ENCODE measurements at regions not wholly inside any gene's neighbourhood (a gene's known extent, or its start where the extent isn't known, plus 50 kb on each side); places are given as distances from the start of the nearest gene placed in this dataset.
"Not testable (repeated sequence)": the region's sequence is repeated elsewhere in the genome, so short reads cannot be mapped to it uniquely, and the experiment has no call there.

DNA sequence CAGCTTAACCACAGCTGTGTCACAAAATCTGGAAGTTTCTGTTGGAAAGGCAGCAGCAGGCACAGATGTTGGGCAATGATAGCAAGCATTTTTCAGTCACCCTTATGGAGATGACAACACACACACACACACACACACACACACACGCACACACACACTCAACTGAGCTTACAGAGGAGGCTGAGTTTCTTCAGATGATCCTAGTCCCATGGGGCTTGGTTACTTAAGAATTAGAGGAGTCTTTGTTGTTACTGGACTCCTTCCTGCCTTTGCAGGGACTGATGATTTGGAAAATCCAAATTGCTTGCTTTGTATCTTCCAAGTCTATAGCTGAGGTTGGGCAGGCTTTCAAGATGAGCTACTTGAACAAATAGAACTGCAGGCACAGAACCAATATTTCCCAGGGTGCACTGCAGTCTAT, 740.1 kb upstream of the PITX2 start:
- Histone ChIP-seq H3K9me1 (replicated peaks; ENCODE audit: control insufficient read depth, extremely low read depth, insufficient read depth, low read length) (no peaks in the 10 kb centered on the region), H3K4me1 (ENCODE audit: control insufficient read depth, extremely low read depth, insufficient read depth, low read length) (no peaks in the 10 kb centered on the region), H3K27ac (ENCODE audit: insufficient read depth, low read depth, low read length) (no peak overlapping the region), H3K9me3 (replicated peaks; ENCODE audit: control insufficient read depth, insufficient read depth, low read length) (no peaks in the 10 kb centered on the region), H3K9ac (replicated peaks; ENCODE audit: extremely low read depth, insufficient read depth, low read length) (no peak overlapping the region), H3K36me3 (ENCODE audit: control insufficient read depth in 2 of 2, extremely low read depth in 1 of 2, insufficient read depth in 2 of 2, low read length in 2 of 2) (no peaks in the 10 kb centered on the region), H4K20me1 (replicated peaks; ENCODE audit: control insufficient read depth, extremely low read depth, insufficient read depth, low read length) (no peaks in the 10 kb centered on the region), H3K4me2 (ENCODE audit: insufficient read depth, low read length) (no peak overlapping the region), H3K79me2 (ENCODE audit: control insufficient read depth, insufficient read depth, low read length) (no peaks in the 10 kb centered on the region), H3K27me3 (ENCODE audit: control insufficient read depth in 2 of 2, insufficient read depth in 2 of 2, low read length in 2 of 2) (no peaks in the 10 kb centered on the region), H2AFZ (ENCODE audit: low read depth, low read length) (no peak overlapping the region), H3K4me3 (replicated peaks in 1 of 3; ENCODE audit: insufficient read depth in 1 of 3, low read depth in 1 of 3, low read length in 3 of 3) (no peak overlapping the region)
- intact Hi-C loops (cut with micrococcal nuclease) = loop anchor here (1.0 kb wide), 1 partner anchor 14 kb away; no protein-coding TSS in a partner anchor
- ChIA-PET POLR2A (no interaction called here), CTCF (interaction anchor here (0.6 kb wide), 1 partner anchor 1900 kb away, joined by 3 read pairs; no protein-coding TSS in a partner anchor)
- no peak for TF ChIP-seq EZH2 (IDR thresholded peaks at IDR 0.05; ENCODE audit: borderline replicate concordance, low read depth, low read length, severe bottlenecking)
- no peak for TF ChIP-seq JUN (IDR thresholded peaks at IDR 0.05; ENCODE audit: borderline replicate concordance, insufficient read depth, insufficient read length, low read depth)
- no peak for TF ChIP-seq GATA2 (IDR thresholded peaks at IDR 0.05; ENCODE audit: insufficient read depth, insufficient read length, low read depth, low read length)
- no peak for TF ChIP-seq MYC (IDR thresholded peaks at IDR 0.05; ENCODE audit: low read depth, low read length)
- TF ChIP-seq POLR2A (IDR thresholded peaks at IDR 0.05; ENCODE audit: low read depth, low read length) = no peak
- TF ChIP-seq, protein P1, sequence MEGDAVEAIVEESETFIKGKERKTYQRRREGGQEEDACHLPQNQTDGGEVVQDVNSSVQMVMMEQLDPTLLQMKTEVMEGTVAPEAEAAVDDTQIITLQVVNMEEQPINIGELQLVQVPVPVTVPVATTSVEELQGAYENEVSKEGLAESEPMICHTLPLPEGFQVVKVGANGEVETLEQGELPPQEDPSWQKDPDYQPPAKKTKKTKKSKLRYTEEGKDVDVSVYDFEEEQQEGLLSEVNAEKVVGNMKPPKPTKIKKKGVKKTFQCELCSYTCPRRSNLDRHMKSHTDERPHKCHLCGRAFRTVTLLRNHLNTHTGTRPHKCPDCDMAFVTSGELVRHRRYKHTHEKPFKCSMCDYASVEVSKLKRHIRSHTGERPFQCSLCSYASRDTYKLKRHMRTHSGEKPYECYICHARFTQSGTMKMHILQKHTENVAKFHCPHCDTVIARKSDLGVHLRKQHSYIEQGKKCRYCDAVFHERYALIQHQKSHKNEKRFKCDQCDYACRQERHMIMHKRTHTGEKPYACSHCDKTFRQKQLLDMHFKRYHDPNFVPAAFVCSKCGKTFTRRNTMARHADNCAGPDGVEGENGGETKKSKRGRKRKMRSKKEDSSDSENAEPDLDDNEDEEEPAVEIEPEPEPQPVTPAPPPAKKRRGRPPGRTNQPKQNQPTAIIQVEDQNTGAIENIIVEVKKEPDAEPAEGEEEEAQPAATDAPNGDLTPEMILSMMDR (IDR thresholded peaks at IDR 0.05; ENCODE audit: extremely low read depth in 1 of 2, insufficient read depth in 1 of 2, low read depth in 1 of 2, low read length in 2 of 2) = no peak
- no peak for TF ChIP-seq FOS (IDR thresholded peaks at IDR 0.05; ENCODE audit: borderline replicate concordance, insufficient read depth, low read length)
- TF ChIP-seq, protein P2, sequence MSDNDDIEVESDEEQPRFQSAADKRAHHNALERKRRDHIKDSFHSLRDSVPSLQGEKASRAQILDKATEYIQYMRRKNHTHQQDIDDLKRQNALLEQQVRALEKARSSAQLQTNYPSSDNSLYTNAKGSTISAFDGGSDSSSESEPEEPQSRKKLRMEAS (IDR thresholded peaks at IDR 0.05; ENCODE audit: insufficient read depth, insufficient read length) = no peak
- no peak for TF ChIP-seq POLR2AphosphoS5 (IDR thresholded peaks at IDR 0.05; ENCODE audit: insufficient read depth, low read depth, low read length)
- no peak for DNase-seq (ENCODE audit: low read depth, low spot score)
- dilution Hi-C loops (cut with MboI; ENCODE audit: extremely low pct_ligation_motif_present, low sequenced_read_pairs) = no loop called here
- no TSS peak for BruUV-seq (replicated peaks)
- no peak for FAIRE-seq

DNA sequence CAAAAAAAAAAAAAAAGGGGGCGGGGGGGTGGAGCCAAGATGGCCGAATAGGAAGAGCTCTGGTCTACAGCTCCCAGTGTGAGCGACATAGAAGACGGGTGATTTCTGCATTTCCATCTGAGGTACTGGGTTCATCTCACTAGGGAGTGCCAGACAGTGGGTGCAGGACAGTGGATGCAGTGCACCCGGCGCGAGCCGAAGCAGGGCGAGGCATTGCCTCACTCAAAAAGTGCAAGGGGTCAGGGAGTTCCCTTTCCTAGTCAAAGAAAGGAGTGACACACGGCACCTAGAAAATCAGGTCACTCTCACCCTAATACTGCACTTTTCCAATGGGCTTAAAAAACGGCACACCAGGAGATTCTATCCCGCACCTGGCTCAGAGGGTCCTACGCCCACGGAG, 755.0 kb upstream of the PITX2 start:
- H3K9me3 ChIP-seq (replicated peaks; ENCODE audit: control insufficient read depth, insufficient read depth, low read length); H3K79me2 ChIP-seq (ENCODE audit: control insufficient read depth, insufficient read depth, low read length); DNase-seq (ENCODE audit: low read depth, low spot score); H3K9ac ChIP-seq (replicated peaks; ENCODE audit: extremely low read depth, insufficient read depth, low read length); H3K4me1 ChIP-seq (ENCODE audit: control insufficient read depth, extremely low read depth, insufficient read depth, low read length); H2AFZ ChIP-seq (ENCODE audit: low read depth, low read length); H3K27ac ChIP-seq (ENCODE audit: insufficient read depth, low read depth, low read length); BruUV-seq (replicated peaks); H3K4me2 ChIP-seq (ENCODE audit: insufficient read depth, low read length); CTCF ChIA-PET; H3K9me1 ChIP-seq (replicated peaks; ENCODE audit: control insufficient read depth, extremely low read depth, insufficient read depth, low read length); FAIRE-seq; H4K20me1 ChIP-seq (replicated peaks; ENCODE audit: control insufficient read depth, extremely low read depth, insufficient read depth, low read length); H3K27me3 ChIP-seq (ENCODE audit: control insufficient read depth in 2 of 2, insufficient read depth in 2 of 2, low read length in 2 of 2); H3K36me3 ChIP-seq (ENCODE audit: control insufficient read depth in 2 of 2, extremely low read depth in 1 of 2, insufficient read depth in 2 of 2, low read length in 2 of 2); dilution Hi-C loops (cut with MboI; ENCODE audit: extremely low pct_ligation_motif_present, low sequenced_read_pairs); H3K4me3 ChIP-seq (replicated peaks in 1 of 3; ENCODE audit: insufficient read depth in 1 of 3, low read depth in 1 of 3, low read length in 3 of 3); intact Hi-C loops (cut with micrococcal nuclease); POLR2A ChIA-PET: not testable (repeated sequence)

All from endothelial cell of umbilical vein (primary cell).